Vagina (tissue), 2 donors: ENCODE measurements at regions not wholly inside any gene's neighbourhood (a gene's known extent, or its start where the extent isn't known, plus 50 kb on each side); places are given as distances from the start of the nearest gene placed in this dataset.

ENCODE experiments used
- POLR2AphosphoS5 ChIP-seq, 2 donors: sonication (generic); formaldehyde crosslinking; IDR thresholded peaks; one replicate each; pipeline ENCODE4 v1.9.0; 2017; ENCODE audit warnings: antibody characterized with exemption in 2 of 2, mild to moderate bottlenecking in 2 of 2, low read depth in 1 of 2; ENCODE audit not compliant: insufficient read depth in 1 of 2
- TF ChIP-seq, protein P1 (sequence below), 3 experiments: fragments of 450-650 bp in 2 of 3; fragments of 200-600 bp in 1 of 3; sonication (generic) in 1 of 3; IDR thresholded peaks; one replicate each; pipeline ENCODE4 v1.5.1; 2017 to 2019; ENCODE audit warnings: antibody characterized with exemption in 3 of 3, mild to moderate bottlenecking in 2 of 3, moderate library complexity in 2 of 3

DNA sequence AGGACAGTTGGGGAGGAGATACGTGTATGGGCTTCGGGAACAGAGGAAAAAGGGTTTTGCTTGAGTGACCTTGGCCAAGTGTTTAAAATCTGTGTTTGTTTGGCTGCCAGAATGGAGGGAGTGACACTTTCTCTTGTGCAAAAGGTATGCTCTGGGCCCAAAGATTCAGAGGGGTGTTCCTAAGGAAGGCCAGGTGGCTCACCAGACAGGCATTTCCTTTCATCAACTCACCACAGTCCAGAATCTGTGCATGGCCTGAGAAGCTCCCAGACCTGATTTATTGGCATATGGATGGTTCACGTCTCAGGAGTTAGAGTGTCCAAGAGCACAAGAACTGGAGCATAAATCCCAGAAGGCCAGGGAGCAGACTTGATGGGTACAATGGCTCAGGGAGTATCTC is 53.4 kb upstream of the NLK start:
- TF ChIP-seq, protein P1, sequence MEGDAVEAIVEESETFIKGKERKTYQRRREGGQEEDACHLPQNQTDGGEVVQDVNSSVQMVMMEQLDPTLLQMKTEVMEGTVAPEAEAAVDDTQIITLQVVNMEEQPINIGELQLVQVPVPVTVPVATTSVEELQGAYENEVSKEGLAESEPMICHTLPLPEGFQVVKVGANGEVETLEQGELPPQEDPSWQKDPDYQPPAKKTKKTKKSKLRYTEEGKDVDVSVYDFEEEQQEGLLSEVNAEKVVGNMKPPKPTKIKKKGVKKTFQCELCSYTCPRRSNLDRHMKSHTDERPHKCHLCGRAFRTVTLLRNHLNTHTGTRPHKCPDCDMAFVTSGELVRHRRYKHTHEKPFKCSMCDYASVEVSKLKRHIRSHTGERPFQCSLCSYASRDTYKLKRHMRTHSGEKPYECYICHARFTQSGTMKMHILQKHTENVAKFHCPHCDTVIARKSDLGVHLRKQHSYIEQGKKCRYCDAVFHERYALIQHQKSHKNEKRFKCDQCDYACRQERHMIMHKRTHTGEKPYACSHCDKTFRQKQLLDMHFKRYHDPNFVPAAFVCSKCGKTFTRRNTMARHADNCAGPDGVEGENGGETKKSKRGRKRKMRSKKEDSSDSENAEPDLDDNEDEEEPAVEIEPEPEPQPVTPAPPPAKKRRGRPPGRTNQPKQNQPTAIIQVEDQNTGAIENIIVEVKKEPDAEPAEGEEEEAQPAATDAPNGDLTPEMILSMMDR (IDR thresholded peaks at IDR 0.05): no peak
- no peak for TF ChIP-seq POLR2AphosphoS5 (IDR thresholded peaks at IDR 0.05; ENCODE audit: insufficient read depth in 1 of 2, low read depth in 1 of 2)
